GM23338 (cell line): ENCODE measurements at regions not wholly inside any gene's neighbourhood (a gene's known extent, or its start where the extent isn't known, plus 50 kb on each side); places are given as distances from the start of the nearest gene placed in this dataset.

Experiments used
- ATAC-seq: fragments of 200-7000 bp; cut with Tn5 transposase; 3 replicates; pipeline ENCODE4 v1.9.1; 2020
- DNase-seq: peaks from one replicate; pipeline ENCODE4 v3.0.0-alpha.2; 2015; ENCODE audit warnings: low spot score
- H2AFZ ChIP-seq: fragments of 200-600 bp; sonication (generic); 2 replicates; pipeline ENCODE4 v1.8.0; 2016; ENCODE audit warnings: antibody characterized with exemption, mild to moderate bottlenecking, moderate library complexity
- H3F3A ChIP-seq: fragments of 200-600 bp; sonication (generic); replicated peaks from 2 replicates; pipeline ENCODE4 v1.8.0; 2017; ENCODE audit warnings: antibody characterized with exemption, mixed run types, low read depth
- H3K27ac ChIP-seq: fragments of 200-600 bp; sonication (generic); 2 replicates; pipeline ENCODE4 v1.6.1; 2016; ENCODE audit warnings: low read depth
- H3K27me3 ChIP-seq: fragments of 200-600 bp; sonication (generic); 2 replicates; pipeline ENCODE4 v1.8.0; 2016; ENCODE audit warnings: mild to moderate bottlenecking, mixed run types, moderate library complexity; ENCODE audit not compliant: insufficient read depth
- H3K36me3 ChIP-seq: fragments of 200-600 bp; sonication (generic); 2 replicates; pipeline ENCODE4 v1.8.0; 2016; ENCODE audit warnings: mild to moderate bottlenecking; ENCODE audit not compliant: insufficient read depth
- H3K4me1 ChIP-seq: fragments of 200-600 bp; sonication (generic); 2 replicates; pipeline ENCODE4 v1.8.0; 2016; ENCODE audit warnings: mild to moderate bottlenecking, moderate library complexity; ENCODE audit not compliant: insufficient read depth
- H3K4me2 ChIP-seq: fragments of 200-600 bp; sonication (generic); 2 replicates; pipeline ENCODE4 v1.7.1; 2017; ENCODE audit warnings: mixed run types
- H3K4me3 ChIP-seq: fragments of 200-600 bp; sonication (generic); 2 replicates; pipeline ENCODE4 v1.6.1; 2016; ENCODE audit warnings: mixed run types
- H3K79me2 ChIP-seq: fragments of 200-600 bp; sonication (generic); replicated peaks from 2 replicates; pipeline ENCODE4 v1.8.0; 2017; ENCODE audit warnings: mild to moderate bottlenecking; ENCODE audit not compliant: insufficient read depth
- H3K9me2 ChIP-seq: fragments of 200-600 bp; sonication (generic); 2 replicates; pipeline ENCODE4 v1.8.0; 2017; ENCODE audit not compliant: insufficient read depth
- H4K20me1 ChIP-seq: fragments of 200-600 bp; sonication (generic); replicated peaks from 2 replicates; pipeline ENCODE4 v1.8.0; 2017; ENCODE audit warnings: mild to moderate bottlenecking; ENCODE audit not compliant: insufficient read depth
- H3K27ac Mint-ChIP-seq: 2 replicates; pipeline ENCODE4 v1.8.0; 2020; ENCODE audit warnings: inconsistent platforms, mild to moderate bottlenecking, moderate library complexity, mixed read lengths
- H3K27me3 Mint-ChIP-seq: 3 replicates; pipeline ENCODE4 v1.8.0; 2022; ENCODE audit warnings: low read depth, mild to moderate bottlenecking, moderate library complexity, mixed read lengths, inconsistent platforms; ENCODE audit not compliant: insufficient read depth, poor library complexity
- H3K36me3 Mint-ChIP-seq: 3 replicates; pipeline ENCODE4 v1.8.0; 2021; ENCODE audit warnings: low read depth, mild to moderate bottlenecking, inconsistent platforms, moderate library complexity, mixed read lengths
- H3K4me1 Mint-ChIP-seq: 3 replicates; pipeline ENCODE4 v1.8.0; 2020; ENCODE audit warnings: mild to moderate bottlenecking, inconsistent platforms, mixed read lengths
- H3K4me3 Mint-ChIP-seq: 3 replicates; pipeline ENCODE4 v1.8.0; 2021; ENCODE audit warnings: moderate library complexity, mild to moderate bottlenecking, inconsistent platforms, mixed read lengths
- H3K9me3 Mint-ChIP-seq: 3 replicates; pipeline ENCODE4 v1.8.0; 2020; ENCODE audit warnings: moderate library complexity, mild to moderate bottlenecking, inconsistent platforms, mixed read lengths
- CTCF ChIP-seq, 2 experiments: fragments of 200-600 bp in 1 of 2; sonication (generic) in 1 of 2; conservative IDR thresholded peaks; 2 replicates each; pipeline versions ENCODE4 v1.5.1 to v1.6.1; 2016 to 2017; ENCODE audit warnings: antibody characterized with exemption in 2 of 2, low read depth in 2 of 2, mild to moderate bottlenecking in 2 of 2, moderate library complexity in 1 of 2
- EZH2 ChIP-seq: fragments of 200-600 bp; sonication (generic); IDR thresholded peaks from one replicate; pipeline ENCODE4 v1.8.0; 2017; ENCODE audit warnings: antibody characterized with exemption, mild to moderate bottlenecking, low read depth; ENCODE audit not compliant: unreplicated experiment
- EZH2phosphoT487 ChIP-seq: fragments of 200-600 bp; sonication (generic); IDR thresholded peaks from one replicate; pipeline ENCODE4 v1.8.1; 2018; ENCODE audit warnings: antibody characterized with exemption; ENCODE audit not compliant: unreplicated experiment
- JUNB ChIP-seq: IDR thresholded peaks from one replicate; pipeline ENCODE4 v1.6.1; 2016; ENCODE audit warnings: antibody characterized with exemption; ENCODE audit not compliant: unreplicated experiment
- NANOG ChIP-seq: IDR thresholded peaks from 2 replicates; pipeline ENCODE4 v1.6.1; 2016; ENCODE audit warnings: antibody characterized with exemption, borderline replicate concordance
- STAT1 ChIP-seq: IDR thresholded peaks from one replicate; pipeline ENCODE4 v1.6.1; 2016; ENCODE audit warnings: antibody characterized with exemption; ENCODE audit not compliant: unreplicated experiment
- ZNF114 ChIP-seq: fragments of 250-450 bp; sonication (Bioruptor Pico); IDR thresholded peaks from 2 replicates; pipeline ENCODE4 v1.5.0; 2020; ENCODE audit warnings: mild to moderate bottlenecking, moderate library complexity
- TF ChIP-seq, protein P1 (sequence below): IDR thresholded peaks from one replicate; pipeline ENCODE4 v1.6.1; 2018; ENCODE audit warnings: antibody characterized with exemption; ENCODE audit not compliant: unreplicated experiment
- TF ChIP-seq, protein P2 (sequence below): fragments of 250-450 bp; sonication (Bioruptor Pico); IDR thresholded peaks from 2 replicates; pipeline ENCODE4 v1.5.0; 2020; ENCODE audit warnings: mild to moderate bottlenecking, moderate library complexity

- TF ChIP-seq, protein P1, sequence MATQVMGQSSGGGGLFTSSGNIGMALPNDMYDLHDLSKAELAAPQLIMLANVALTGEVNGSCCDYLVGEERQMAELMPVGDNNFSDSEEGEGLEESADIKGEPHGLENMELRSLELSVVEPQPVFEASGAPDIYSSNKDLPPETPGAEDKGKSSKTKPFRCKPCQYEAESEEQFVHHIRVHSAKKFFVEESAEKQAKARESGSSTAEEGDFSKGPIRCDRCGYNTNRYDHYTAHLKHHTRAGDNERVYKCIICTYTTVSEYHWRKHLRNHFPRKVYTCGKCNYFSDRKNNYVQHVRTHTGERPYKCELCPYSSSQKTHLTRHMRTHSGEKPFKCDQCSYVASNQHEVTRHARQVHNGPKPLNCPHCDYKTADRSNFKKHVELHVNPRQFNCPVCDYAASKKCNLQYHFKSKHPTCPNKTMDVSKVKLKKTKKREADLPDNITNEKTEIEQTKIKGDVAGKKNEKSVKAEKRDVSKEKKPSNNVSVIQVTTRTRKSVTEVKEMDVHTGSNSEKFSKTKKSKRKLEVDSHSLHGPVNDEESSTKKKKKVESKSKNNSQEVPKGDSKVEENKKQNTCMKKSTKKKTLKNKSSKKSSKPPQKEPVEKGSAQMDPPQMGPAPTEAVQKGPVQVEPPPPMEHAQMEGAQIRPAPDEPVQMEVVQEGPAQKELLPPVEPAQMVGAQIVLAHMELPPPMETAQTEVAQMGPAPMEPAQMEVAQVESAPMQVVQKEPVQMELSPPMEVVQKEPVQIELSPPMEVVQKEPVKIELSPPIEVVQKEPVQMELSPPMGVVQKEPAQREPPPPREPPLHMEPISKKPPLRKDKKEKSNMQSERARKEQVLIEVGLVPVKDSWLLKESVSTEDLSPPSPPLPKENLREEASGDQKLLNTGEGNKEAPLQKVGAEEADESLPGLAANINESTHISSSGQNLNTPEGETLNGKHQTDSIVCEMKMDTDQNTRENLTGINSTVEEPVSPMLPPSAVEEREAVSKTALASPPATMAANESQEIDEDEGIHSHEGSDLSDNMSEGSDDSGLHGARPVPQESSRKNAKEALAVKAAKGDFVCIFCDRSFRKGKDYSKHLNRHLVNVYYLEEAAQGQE, result no peak
- TF ChIP-seq EZH2 (no peak), EZH2phosphoT487 (no peak), NANOG (no peak), ZNF114 (no peak)
Measured at GRCh38 chr12:43180242-43180641, 371.8 kb downstream of the ADAMTS20 start (continued).

- H3K4me1 ChIP-seq, result no peaks in the 10 kb centered on the region
- no peak overlapping the region for H3K4me3 ChIP-seq
- no peak for TF ChIP-seq NANOG
- TF ChIP-seq, protein P2, sequence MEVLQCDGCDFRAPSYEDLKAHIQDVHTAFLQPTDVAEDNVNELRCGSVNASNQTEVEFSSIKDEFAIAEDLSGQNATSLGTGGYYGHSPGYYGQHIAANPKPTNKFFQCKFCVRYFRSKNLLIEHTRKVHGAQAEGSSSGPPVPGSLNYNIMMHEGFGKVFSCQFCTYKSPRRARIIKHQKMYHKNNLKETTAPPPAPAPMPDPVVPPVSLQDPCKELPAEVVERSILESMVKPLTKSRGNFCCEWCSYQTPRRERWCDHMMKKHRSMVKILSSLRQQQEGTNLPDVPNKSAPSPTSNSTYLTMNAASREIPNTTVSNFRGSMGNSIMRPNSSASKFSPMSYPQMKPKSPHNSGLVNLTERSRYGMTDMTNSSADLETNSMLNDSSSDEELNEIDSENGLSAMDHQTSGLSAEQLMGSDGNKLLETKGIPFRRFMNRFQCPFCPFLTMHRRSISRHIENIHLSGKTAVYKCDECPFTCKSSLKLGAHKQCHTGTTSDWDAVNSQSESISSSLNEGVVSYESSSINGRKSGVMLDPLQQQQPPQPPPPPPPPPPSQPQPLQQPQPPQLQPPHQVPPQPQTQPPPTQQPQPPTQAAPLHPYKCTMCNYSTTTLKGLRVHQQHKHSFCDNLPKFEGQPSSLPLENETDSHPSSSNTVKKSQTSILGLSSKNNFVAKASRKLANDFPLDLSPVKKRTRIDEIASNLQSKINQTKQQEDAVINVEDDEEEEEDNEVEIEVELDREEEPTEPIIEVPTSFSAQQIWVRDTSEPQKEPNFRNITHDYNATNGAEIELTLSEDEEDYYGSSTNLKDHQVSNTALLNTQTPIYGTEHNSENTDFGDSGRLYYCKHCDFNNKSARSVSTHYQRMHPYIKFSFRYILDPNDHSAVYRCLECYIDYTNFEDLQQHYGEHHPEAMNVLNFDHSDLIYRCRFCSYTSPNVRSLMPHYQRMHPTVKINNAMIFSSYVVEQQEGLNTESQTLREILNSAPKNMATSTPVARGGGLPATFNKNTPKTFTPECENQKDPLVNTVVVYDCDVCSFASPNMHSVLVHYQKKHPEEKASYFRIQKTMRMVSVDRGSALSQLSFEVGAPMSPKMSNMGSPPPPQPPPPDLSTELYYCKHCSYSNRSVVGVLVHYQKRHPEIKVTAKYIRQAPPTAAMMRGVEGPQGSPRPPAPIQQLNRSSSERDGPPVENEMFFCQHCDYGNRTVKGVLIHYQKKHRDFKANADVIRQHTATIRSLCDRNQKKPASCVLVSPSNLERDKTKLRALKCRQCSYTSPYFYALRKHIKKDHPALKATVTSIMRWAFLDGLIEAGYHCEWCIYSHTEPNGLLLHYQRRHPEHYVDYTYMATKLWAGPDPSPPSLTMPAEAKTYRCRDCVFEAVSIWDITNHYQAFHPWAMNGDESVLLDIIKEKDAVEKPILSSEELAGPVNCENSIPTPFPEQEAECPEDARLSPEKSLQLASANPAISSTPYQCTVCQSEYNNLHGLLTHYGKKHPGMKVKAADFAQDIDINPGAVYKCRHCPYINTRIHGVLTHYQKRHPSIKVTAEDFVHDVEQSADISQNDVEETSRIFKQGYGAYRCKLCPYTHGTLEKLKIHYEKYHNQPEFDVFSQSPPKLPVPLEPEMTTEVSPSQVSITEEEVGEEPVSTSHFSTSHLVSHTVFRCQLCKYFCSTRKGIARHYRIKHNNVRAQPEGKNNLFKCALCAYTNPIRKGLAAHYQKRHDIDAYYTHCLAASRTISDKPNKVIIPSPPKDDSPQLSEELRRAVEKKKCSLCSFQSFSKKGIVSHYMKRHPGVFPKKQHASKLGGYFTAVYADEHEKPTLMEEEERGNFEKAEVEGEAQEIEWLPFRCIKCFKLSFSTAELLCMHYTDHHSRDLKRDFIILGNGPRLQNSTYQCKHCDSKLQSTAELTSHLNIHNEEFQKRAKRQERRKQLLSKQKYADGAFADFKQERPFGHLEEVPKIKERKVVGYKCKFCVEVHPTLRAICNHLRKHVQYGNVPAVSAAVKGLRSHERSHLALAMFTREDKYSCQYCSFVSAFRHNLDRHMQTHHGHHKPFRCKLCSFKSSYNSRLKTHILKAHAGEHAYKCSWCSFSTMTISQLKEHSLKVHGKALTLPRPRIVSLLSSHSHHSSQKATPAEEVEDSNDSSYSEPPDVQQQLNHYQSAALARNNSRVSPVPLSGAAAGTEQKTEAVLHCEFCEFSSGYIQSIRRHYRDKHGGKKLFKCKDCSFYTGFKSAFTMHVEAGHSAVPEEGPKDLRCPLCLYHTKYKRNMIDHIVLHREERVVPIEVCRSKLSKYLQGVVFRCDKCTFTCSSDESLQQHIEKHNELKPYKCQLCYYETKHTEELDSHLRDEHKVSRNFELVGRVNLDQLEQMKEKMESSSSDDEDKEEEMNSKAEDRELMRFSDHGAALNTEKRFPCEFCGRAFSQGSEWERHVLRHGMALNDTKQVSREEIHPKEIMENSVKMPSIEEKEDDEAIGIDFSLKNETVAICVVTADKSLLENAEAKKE (CRISPR knock-in tag), result no peak
- no peak for TF ChIP-seq JUNB
- TF ChIP-seq STAT1, result no peak
- TF ChIP-seq CTCF (conservative IDR thresholded peaks at IDR 0.05; ENCODE audit: low read depth in 2 of 2), result no peak
- TF ChIP-seq EZH2phosphoT487, result no peak
- TF ChIP-seq EZH2, result no peak
- no peaks in the 10 kb centered on the region for H4K20me1 ChIP-seq
- no peaks in the 10 kb centered on the region for H3K36me3 ChIP-seq
- H2AFZ ChIP-seq, result no peak overlapping the region
- H3K4me1 Mint-ChIP-seq, result peaks cover 8% of the 10 kb centered on the region; the same call in 2 of the 3 replicates
- H3K9me2 ChIP-seq, result no peaks in the 10 kb centered on the region
- H3K27me3 ChIP-seq, result no peaks in the 10 kb centered on the region
- H3F3A ChIP-seq, result no peaks in the 10 kb centered on the region
- peaks cover 25% of the 10 kb centered on the region for H3K9me3 Mint-ChIP-seq
- no peak overlapping the region for H3K27ac ChIP-seq
- DNase-seq (no peak), ATAC-seq (no peak)
- no peak overlapping the region for H3K27ac Mint-ChIP-seq
- no peaks in the 10 kb centered on the region for H3K79me2 ChIP-seq
- no peak overlapping the region for H3K4me2 ChIP-seq
- peaks cover 2% of the 10 kb centered on the region for H3K27me3 Mint-ChIP-seq
- peaks cover 18% of the 10 kb centered on the region for H3K36me3 Mint-ChIP-seq
- no peak overlapping the region for H3K4me3 Mint-ChIP-seq
Measured at GRCh38 chr12:43179486-43179885, 372.5 kb downstream of the ADAMTS20 start.
